GM23338 (cell line): ENCODE measurements at regions not wholly inside any gene's neighbourhood (a gene's known extent, or its start where the extent isn't known, plus 50 kb on each side); places are given as distances from the start of the nearest gene placed in this dataset.

Experiments
- CREB1 ChIP-seq: fragments of 250-450 bp; sonication (Bioruptor Pico); IDR thresholded peaks from 2 replicates; pipeline ENCODE4 v1.5.0; 2020; ENCODE audit warnings: low read depth, mild to moderate bottlenecking, moderate library complexity
- CTCF ChIP-seq, 2 experiments: fragments of 200-600 bp in 1 of 2; sonication (generic) in 1 of 2; conservative IDR thresholded peaks; 2 replicates each; pipeline versions ENCODE4 v1.5.1 to v1.6.1; 2016 to 2017; ENCODE audit warnings: antibody characterized with exemption in 2 of 2, low read depth in 2 of 2, mild to moderate bottlenecking in 2 of 2, moderate library complexity in 1 of 2
- EZH2 ChIP-seq: fragments of 200-600 bp; sonication (generic); IDR thresholded peaks from one replicate; pipeline ENCODE4 v1.8.0; 2017; ENCODE audit warnings: antibody characterized with exemption, mild to moderate bottlenecking, low read depth; ENCODE audit not compliant: unreplicated experiment
- EZH2phosphoT487 ChIP-seq: fragments of 200-600 bp; sonication (generic); IDR thresholded peaks from one replicate; pipeline ENCODE4 v1.8.1; 2018; ENCODE audit warnings: antibody characterized with exemption; ENCODE audit not compliant: unreplicated experiment
- POLR2AphosphoS5 ChIP-seq: IDR thresholded peaks from 2 replicates; pipeline ENCODE4 v1.6.1; 2016; ENCODE audit warnings: antibody characterized with exemption, low read depth
- ZNF114 ChIP-seq: fragments of 250-450 bp; sonication (Bioruptor Pico); IDR thresholded peaks from 2 replicates; pipeline ENCODE4 v1.5.0; 2020; ENCODE audit warnings: mild to moderate bottlenecking, moderate library complexity
- TF ChIP-seq, protein P1 (sequence below): IDR thresholded peaks from one replicate; pipeline ENCODE4 v1.6.1; 2018; ENCODE audit warnings: antibody characterized with exemption; ENCODE audit not compliant: unreplicated experiment

DNA sequence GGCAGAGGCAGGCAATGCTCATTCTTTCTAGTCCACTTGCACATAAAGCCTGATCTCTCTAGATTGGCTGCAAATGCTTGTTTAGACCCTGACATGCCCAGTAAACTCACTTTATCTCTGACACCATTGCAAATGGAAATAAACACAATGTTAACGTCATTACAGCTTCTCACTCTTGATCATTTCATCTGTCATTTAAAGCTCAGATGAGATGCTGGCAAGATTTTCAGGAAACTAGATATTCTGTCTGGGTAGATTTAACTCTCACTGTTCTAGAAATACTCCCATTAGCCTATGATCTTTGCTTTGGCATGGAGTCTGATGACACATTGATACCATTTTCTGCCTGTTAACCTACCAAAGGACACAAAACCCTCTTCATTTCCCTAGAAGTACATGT, 320.7 kb upstream of the HNRNPA3 start:
- no peak for TF ChIP-seq CTCF (conservative IDR thresholded peaks at IDR 0.05; ENCODE audit: low read depth in 2 of 2)
- no peak for TF ChIP-seq POLR2AphosphoS5
- TF ChIP-seq EZH2phosphoT487 = no peak
- TF ChIP-seq CREB1 (CRISPR knock-in tag) = no peak
- no peak for TF ChIP-seq EZH2
- TF ChIP-seq ZNF114 = no peak
- TF ChIP-seq, protein P1, sequence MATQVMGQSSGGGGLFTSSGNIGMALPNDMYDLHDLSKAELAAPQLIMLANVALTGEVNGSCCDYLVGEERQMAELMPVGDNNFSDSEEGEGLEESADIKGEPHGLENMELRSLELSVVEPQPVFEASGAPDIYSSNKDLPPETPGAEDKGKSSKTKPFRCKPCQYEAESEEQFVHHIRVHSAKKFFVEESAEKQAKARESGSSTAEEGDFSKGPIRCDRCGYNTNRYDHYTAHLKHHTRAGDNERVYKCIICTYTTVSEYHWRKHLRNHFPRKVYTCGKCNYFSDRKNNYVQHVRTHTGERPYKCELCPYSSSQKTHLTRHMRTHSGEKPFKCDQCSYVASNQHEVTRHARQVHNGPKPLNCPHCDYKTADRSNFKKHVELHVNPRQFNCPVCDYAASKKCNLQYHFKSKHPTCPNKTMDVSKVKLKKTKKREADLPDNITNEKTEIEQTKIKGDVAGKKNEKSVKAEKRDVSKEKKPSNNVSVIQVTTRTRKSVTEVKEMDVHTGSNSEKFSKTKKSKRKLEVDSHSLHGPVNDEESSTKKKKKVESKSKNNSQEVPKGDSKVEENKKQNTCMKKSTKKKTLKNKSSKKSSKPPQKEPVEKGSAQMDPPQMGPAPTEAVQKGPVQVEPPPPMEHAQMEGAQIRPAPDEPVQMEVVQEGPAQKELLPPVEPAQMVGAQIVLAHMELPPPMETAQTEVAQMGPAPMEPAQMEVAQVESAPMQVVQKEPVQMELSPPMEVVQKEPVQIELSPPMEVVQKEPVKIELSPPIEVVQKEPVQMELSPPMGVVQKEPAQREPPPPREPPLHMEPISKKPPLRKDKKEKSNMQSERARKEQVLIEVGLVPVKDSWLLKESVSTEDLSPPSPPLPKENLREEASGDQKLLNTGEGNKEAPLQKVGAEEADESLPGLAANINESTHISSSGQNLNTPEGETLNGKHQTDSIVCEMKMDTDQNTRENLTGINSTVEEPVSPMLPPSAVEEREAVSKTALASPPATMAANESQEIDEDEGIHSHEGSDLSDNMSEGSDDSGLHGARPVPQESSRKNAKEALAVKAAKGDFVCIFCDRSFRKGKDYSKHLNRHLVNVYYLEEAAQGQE = no peak
